Mammary epithelial cell (primary cell): ENCODE measurements at regions not wholly inside any gene's neighbourhood (a gene's known extent, or its start where the extent isn't known, plus 50 kb on each side); places are given as distances from the start of the nearest gene placed in this dataset.

Experiments used
- CTCF ChIP-seq, 2 donors: IDR thresholded peaks in 1 of 2; conservative IDR thresholded peaks in 1 of 2; 2 replicates each; pipeline ENCODE4 v1.5.1; 2011 to 2012; ENCODE audit warnings: inconsistent platforms in 2 of 2, low read length in 2 of 2, mild to moderate bottlenecking in 2 of 2, control low read depth in 1 of 2, low read depth in 1 of 2; ENCODE audit not compliant: insufficient read depth in 1 of 2; ENCODE audit errors: extremely low read depth in 1 of 2
- EZH2 ChIP-seq: IDR thresholded peaks from 2 replicates; pipeline ENCODE4 v1.6.1; 2012; ENCODE audit warnings: low read length, inconsistent platforms, borderline replicate concordance

GRCh38 chr10:105592468-105592867, 951.4 kb downstream of the SORCS3 start:
- TF ChIP-seq CTCF (conservative IDR thresholded peaks at IDR 0.05 in 1 of 2, IDR thresholded peaks at IDR 0.05 in 1 of 2; ENCODE audit: extremely low read depth in 1 of 2, insufficient read depth in 1 of 2, low read depth in 1 of 2, low read length in 2 of 2) (no peak), EZH2 (no peak)
